Naive thymus-derived CD4-positive, alpha-beta T cell (primary cell): ENCODE measurements at regions not wholly inside any gene's neighbourhood (a gene's known extent, or its start where the extent isn't known, plus 50 kb on each side); places are given as distances from the start of the nearest gene placed in this dataset.
A peak's percentile ranks its signal among the peaks of the same experiment; 100 is the strongest.
"Not testable (repeated sequence)": the region's sequence is repeated elsewhere in the genome, so short reads cannot be mapped to it uniquely, and the experiment has no call there.

Source experiments
- ATAC-seq: fragments of 150-1000 bp; cut with Tn5 transposase; 2 replicates; pipeline ENCODE4 v1.10.0; 2021; ENCODE audit warnings: mild to moderate bottlenecking, moderate library complexity
- CTCF ChIA-PET: fragments of 350-600 bp; sonication (Branson Sonifier 250); formaldehyde crosslinking; loops from one replicate; lab custom pipeline; 2021; ENCODE audit warnings: antibody characterized with exemption; lab: Charles Lee
- POLR2A ChIA-PET: fragments of 350-600 bp; sonication (Branson Sonifier 250); formaldehyde crosslinking; loops from one replicate; lab custom pipeline; 2021; ENCODE audit warnings: antibody characterized with exemption, inconsistent platforms; lab: Charles Lee
- DNase-seq, 9 donors: peaks; one replicate each; pipeline versions ENCODE4 v3.0.0 to v3.0.0-alpha.2; 2020 to 2022; ENCODE audit warnings: mixed read lengths in 1 of 9
- H3K27ac ChIP-seq: one replicate; pipeline ENCODE4 v1.7.0; 2013; ENCODE audit warnings: mild to moderate bottlenecking, low read depth, low read length, moderate library complexity
- H3K27me3 ChIP-seq, 2 donors: one replicate each; pipeline ENCODE4 v1.7.0; 2013; ENCODE audit warnings: low read length in 2 of 2, mild to moderate bottlenecking in 2 of 2, moderate library complexity in 2 of 2; ENCODE audit not compliant: control insufficient read depth in 2 of 2, insufficient read depth in 2 of 2
- H3K36me3 ChIP-seq, 3 experiments: 1 replicate in 2 of 3; 2 replicates in 1 of 3; pipeline ENCODE4 v1.7.0; 2013; ENCODE audit warnings: low read length in 3 of 3, mild to moderate bottlenecking in 3 of 3, moderate library complexity in 1 of 3; ENCODE audit not compliant: insufficient read depth in 3 of 3, control insufficient read depth in 2 of 3
- H3K4me1 ChIP-seq, 2 donors: one replicate each; pipeline ENCODE4 v1.7.0; 2013; ENCODE audit warnings: low read length in 2 of 2, mild to moderate bottlenecking in 2 of 2, moderate library complexity in 1 of 2; ENCODE audit not compliant: control insufficient read depth in 2 of 2, insufficient read depth in 2 of 2
- H3K4me3 ChIP-seq: 2 replicates; pipeline ENCODE4 v1.7.0; 2013; ENCODE audit warnings: mild to moderate bottlenecking, low read length
- H3K9me3 ChIP-seq, 3 experiments: 1 replicate in 2 of 3; 2 replicates in 1 of 3; pipeline ENCODE4 v1.7.0; 2013; ENCODE audit warnings: low read length in 3 of 3; ENCODE audit not compliant: control insufficient read depth in 2 of 3
- H3K27ac Mint-ChIP-seq, 9 donors: one replicate each; pipeline ENCODE4 v1.8.0; 2020 to 2022; ENCODE audit warnings: mixed read lengths in 9 of 9, mild to moderate bottlenecking in 8 of 9, moderate library complexity in 5 of 9, inconsistent platforms in 2 of 9
- H3K27me3 Mint-ChIP-seq, 5 donors: one replicate each; pipeline ENCODE4 v1.8.0; 2021 to 2022; ENCODE audit warnings: mixed read lengths in 5 of 5, mild to moderate bottlenecking in 1 of 5
- H3K36me3 Mint-ChIP-seq, 5 donors: one replicate each; pipeline ENCODE4 v1.8.0; 2020 to 2022; ENCODE audit warnings: mixed read lengths in 5 of 5, mild to moderate bottlenecking in 3 of 5, inconsistent platforms in 1 of 5
- H3K4me1 Mint-ChIP-seq, 7 donors: one replicate each; pipeline ENCODE4 v1.8.0; 2020 to 2022; ENCODE audit warnings: mixed read lengths in 7 of 7, mild to moderate bottlenecking in 3 of 7, inconsistent platforms in 1 of 7
- H3K4me3 Mint-ChIP-seq, 10 donors: one replicate each; pipeline ENCODE4 v1.8.0; 2020 to 2022; ENCODE audit warnings: mild to moderate bottlenecking in 10 of 10, mixed read lengths in 10 of 10, moderate library complexity in 6 of 10, inconsistent platforms in 2 of 10
- H3K9me3 Mint-ChIP-seq, 11 donors: one replicate each; pipeline ENCODE4 v1.8.0; 2020 to 2022; ENCODE audit warnings: mixed read lengths in 11 of 11, mild to moderate bottlenecking in 4 of 11, inconsistent platforms in 1 of 11, moderate library complexity in 1 of 11
- intact Hi-C, 2 donors: fragments of 100-400 bp; cut with micrococcal nuclease; formaldehyde crosslinking; loops; one replicate each; pipeline ENCODE4 v1.15.1; 2023

DNA sequence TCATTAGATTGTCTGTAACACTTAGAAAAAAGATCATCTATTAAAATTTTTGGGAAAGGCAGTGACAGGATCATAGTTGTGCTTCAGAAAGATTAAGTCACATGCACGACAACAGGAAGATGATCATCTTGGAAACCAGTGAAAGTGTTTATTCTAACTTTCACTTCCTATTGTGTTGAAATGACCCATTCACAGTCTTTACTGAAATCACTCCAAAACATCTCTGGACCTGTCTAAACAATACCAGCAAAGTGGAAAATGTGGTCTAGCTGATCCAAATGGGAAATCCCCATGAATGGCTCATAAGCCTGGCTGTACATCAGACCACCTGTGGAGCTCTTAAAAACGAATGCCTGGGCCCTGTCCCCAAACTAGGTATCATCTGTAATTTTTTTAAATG is 111.1 kb upstream of the ETV3 start:
- Histone ChIP-seq H3K4me1 (no peaks in the 10 kb centered on the region), H3K27me3 (peaks cover 3 to 4% of the 10 kb centered on the region in 2 donors), H3K36me3 (no peaks in the 10 kb centered on the region), H3K27ac (no peak overlapping the region), H3K9me3 (no peaks in the 10 kb centered on the region), H3K4me3 (no peak overlapping the region)
- Mint-ChIP-seq H3K27ac (no peak overlapping the region), H3K9me3 (peaks cover 0 to 32% (median 2%) of the 10 kb centered on the region in 11 donors), H3K36me3 (peaks cover 0 to 13% (median 5%) of the 10 kb centered on the region in 5 donors), H3K4me1 (no peaks in the 10 kb centered on the region), H3K4me3 (no peak overlapping the region), H3K27me3 (peaks cover 23 to 61% (median 60%) of the 10 kb centered on the region in 5 donors)
- DNase-seq: no peak
- ChIA-PET CTCF (no interaction called here), POLR2A (no interaction called here)
- no peak for ATAC-seq
- intact Hi-C loops: no loop called here

DNA sequence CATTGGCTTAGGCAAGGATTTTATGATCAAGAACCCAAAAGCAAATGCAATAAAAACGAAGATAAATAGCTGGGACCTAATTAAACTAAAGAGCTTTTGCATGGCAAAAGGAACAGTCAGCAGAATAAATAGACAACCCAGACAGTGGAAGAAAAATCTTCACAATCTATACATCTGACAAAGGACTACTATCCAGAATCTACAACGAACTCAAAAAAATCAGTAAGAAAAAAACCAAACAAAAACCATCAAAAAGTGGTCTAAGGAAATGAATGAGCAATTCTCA is 109.5 kb upstream of the ETV3 start:
- H3K4me3 Mint-ChIP-seq, H3K36me3 ChIP-seq, H3K4me1 Mint-ChIP-seq, H3K4me1 ChIP-seq, intact Hi-C loops, H3K27ac Mint-ChIP-seq, DNase-seq, H3K27ac ChIP-seq, H3K27me3 ChIP-seq, CTCF ChIA-PET, ATAC-seq, POLR2A ChIA-PET, H3K9me3 ChIP-seq, H3K4me3 ChIP-seq: not testable (repeated sequence)
- H3K27me3 Mint-ChIP-seq: peaks cover 21 to 51% (median 47%) of the 10 kb centered on the region in 5 donors
- peaks cover 0 to 26% (median 2%) of the 10 kb centered on the region in 11 donors for H3K9me3 Mint-ChIP-seq
- peaks cover 0 to 13% (median 5%) of the 10 kb centered on the region in 5 donors for H3K36me3 Mint-ChIP-seq

DNA sequence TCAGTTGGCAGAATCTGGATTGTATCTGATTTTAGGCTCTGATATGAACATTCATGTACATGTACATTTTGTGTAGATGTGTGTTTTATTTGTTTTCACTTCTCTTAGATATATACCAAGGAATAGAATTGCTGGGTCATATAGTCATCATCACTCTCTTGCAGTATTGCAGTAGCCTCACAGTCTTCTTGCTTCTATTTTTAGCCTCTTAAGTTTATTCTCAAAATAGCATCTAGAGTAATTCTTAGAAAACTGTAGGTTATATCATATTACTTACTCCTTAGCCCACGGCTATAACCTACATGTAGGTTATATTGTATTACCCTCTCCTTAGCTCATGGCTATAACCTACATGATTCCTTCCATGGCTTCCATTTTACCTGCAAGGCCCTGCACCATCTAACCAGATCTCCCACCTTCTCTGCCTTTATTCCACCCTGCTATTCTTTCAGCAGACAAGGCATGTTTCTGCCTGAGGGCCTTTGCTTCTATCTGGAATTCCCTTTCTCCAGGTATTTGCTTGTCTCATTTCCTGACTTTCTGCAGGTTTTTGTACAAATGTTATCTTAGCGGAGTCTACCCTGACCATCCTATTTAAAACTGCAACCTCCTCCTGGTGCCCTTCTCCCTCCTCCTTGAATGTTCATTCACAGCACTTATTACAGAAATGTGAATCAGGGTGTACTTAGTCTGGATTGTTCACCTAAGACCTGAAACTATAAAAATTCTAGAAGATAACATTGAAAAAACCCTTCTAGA is 109.0 kb upstream of the ETV3 start:
- Mint-ChIP-seq H3K27me3 (peaks cover 21 to 49% (median 43%) of the 10 kb centered on the region in 5 donors), H3K4me1 (no peaks in the 10 kb centered on the region)
- POLR2A ChIA-PET: no interaction called here

GRCh38 chr1:157245823-157246222 is 107.6 kb upstream of the ETV3 start:
- Mint-ChIP-seq H3K36me3 (peaks cover 0 to 13% (median 5%) of the 10 kb centered on the region in 5 donors), H3K4me3 (no peak overlapping the region), H3K27me3 (peaks cover 19 to 42% (median 37%) of the 10 kb centered on the region in 5 donors), H3K9me3 (peaks cover 0 to 26% (median 2%) of the 10 kb centered on the region in 11 donors), H3K4me1 (no peaks in the 10 kb centered on the region), H3K27ac (peak overlapping the region in 1 of 9 donors; percentile 47)
- CTCF ChIA-PET: no interaction called here
- intact Hi-C loops: no loop called here
- ATAC-seq: no peak
- H3K36me3 ChIP-seq: no peaks in the 10 kb centered on the region
- H3K9me3 ChIP-seq: no peaks in the 10 kb centered on the region
- POLR2A ChIA-PET: no interaction called here
- H3K4me1 ChIP-seq: no peaks in the 10 kb centered on the region
- no peak for DNase-seq
- H3K27ac ChIP-seq: no peak overlapping the region
- H3K4me3 ChIP-seq: no peak overlapping the region
- peaks cover 0 to 3% of the 10 kb centered on the region in 2 donors for H3K27me3 ChIP-seq

More for the DNA sequence above, 109.0 kb upstream of the ETV3 start:
- no peak for DNase-seq
- Histone ChIP-seq H3K4me1 (no peaks in the 10 kb centered on the region), H3K27me3 (peaks cover 0 to 3% of the 10 kb centered on the region in 2 donors), H3K4me3 (no peak overlapping the region), H3K36me3 (no peaks in the 10 kb centered on the region), H3K9me3 (no peaks in the 10 kb centered on the region), H3K27ac (no peak overlapping the region)
- Mint-ChIP-seq H3K27ac (no peak overlapping the region), H3K36me3 (peaks cover 0 to 13% (median 5%) of the 10 kb centered on the region in 5 donors), H3K4me3 (no peak overlapping the region), H3K9me3 (peaks cover 0 to 26% (median 2%) of the 10 kb centered on the region in 11 donors)
- CTCF ChIA-PET: no interaction called here
- intact Hi-C loops: no loop called here
- no peak for ATAC-seq

- intact Hi-C loops: no loop called here
- H3K27ac Mint-ChIP-seq: no peak overlapping the region
- Histone ChIP-seq H3K9me3 (no peaks in the 10 kb centered on the region), H3K36me3 (no peaks in the 10 kb centered on the region), H3K27me3 (peaks cover 0 to 3% of the 10 kb centered on the region in 2 donors), H3K4me3 (no peak overlapping the region), H3K27ac (no peak overlapping the region), H3K4me1 (no peaks in the 10 kb centered on the region)
- H3K36me3 Mint-ChIP-seq: peaks cover 0 to 6% (median under 1%) of the 10 kb centered on the region in 5 donors
- ChIA-PET POLR2A (no interaction called here), CTCF (no interaction called here)
- peaks cover 0 to 12% (median 1%) of the 10 kb centered on the region in 11 donors for H3K9me3 Mint-ChIP-seq
- H3K27me3 Mint-ChIP-seq: peaks cover 14 to 25% (median 21%) of the 10 kb centered on the region in 5 donors
- DNase-seq: no peak
- H3K4me3 Mint-ChIP-seq: no peak overlapping the region
- no peak for ATAC-seq
- H3K4me1 Mint-ChIP-seq: no peaks in the 10 kb centered on the region
Observed at GRCh38 chr1:157241185-157241538, 103.0 kb upstream of the ETV3 start.

DNA sequence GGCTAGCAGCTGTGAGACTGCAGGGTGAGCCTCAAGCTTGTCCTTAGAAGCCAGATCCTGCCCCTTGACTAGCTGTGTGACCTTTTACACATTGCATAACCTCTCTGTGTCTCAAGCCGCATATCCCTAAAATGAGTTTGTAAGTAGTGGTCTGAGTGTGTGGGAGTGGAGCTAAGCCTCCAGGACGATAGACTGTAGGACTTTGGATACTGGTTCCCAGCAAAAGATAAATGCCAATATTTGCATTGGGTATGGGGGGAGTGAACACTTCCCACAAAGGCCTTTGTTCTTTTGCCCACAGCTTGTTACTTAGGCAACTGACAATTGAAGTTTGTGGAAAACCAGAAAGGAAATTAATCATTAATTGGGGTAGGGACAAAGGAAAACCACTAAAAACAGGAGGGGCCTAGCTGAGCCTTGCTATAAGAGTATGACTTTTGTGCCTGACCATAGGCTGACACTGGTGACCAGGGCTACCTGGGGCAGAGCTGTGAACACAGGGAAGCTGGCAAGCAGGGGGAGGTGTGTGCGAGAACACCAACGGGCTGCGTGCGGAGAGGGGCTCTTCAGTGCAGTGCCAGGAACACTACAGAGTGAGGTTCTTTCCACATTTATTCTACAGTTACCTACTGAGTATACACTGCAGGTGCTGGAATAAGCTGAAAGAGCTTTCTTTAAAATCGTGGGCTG is 102.4 kb upstream of the ETV3 start:
- ATAC-seq (no peak), DNase-seq (no peak)
- Mint-ChIP-seq H3K9me3 (peaks cover 0 to 9% (median under 1%) of the 10 kb centered on the region in 11 donors), H3K36me3 (peaks cover 0 to under 1% (median 0%) of the 10 kb centered on the region in 5 donors), H3K4me3 (no peak overlapping the region), H3K4me1 (no peaks in the 10 kb centered on the region), H3K27ac (no peak overlapping the region), H3K27me3 (peaks cover 14 to 19% (median 17%) of the 10 kb centered on the region in 5 donors)
- intact Hi-C loops: no loop called here
- H3K27ac ChIP-seq: no peak overlapping the region
- no peaks in the 10 kb centered on the region for H3K4me1 ChIP-seq
- no peaks in the 10 kb centered on the region for H3K36me3 ChIP-seq
- H3K9me3 ChIP-seq: no peaks in the 10 kb centered on the region
- peaks cover 0 to 3% of the 10 kb centered on the region in 2 donors for H3K27me3 ChIP-seq
- no peak overlapping the region for H3K4me3 ChIP-seq
- ChIA-PET POLR2A (no interaction called here), CTCF (no interaction called here)
